Fibroblast of skin of left biceps (primary cell): ENCODE measurements at regions not wholly inside any gene's neighbourhood (a gene's known extent, or its start where the extent isn't known, plus 50 kb on each side); places are given as distances from the start of the nearest gene placed in this dataset.
"Not testable (repeated sequence)": the region's sequence is repeated elsewhere in the genome, so short reads cannot be mapped to it uniquely, and the experiment has no call there.

Experiments
- DNase-seq, 2 experiments: peaks; one replicate each; pipeline ENCODE4 v3.0.0-alpha.2; 2013; ENCODE audit warnings: low read depth in 2 of 2

DNA sequence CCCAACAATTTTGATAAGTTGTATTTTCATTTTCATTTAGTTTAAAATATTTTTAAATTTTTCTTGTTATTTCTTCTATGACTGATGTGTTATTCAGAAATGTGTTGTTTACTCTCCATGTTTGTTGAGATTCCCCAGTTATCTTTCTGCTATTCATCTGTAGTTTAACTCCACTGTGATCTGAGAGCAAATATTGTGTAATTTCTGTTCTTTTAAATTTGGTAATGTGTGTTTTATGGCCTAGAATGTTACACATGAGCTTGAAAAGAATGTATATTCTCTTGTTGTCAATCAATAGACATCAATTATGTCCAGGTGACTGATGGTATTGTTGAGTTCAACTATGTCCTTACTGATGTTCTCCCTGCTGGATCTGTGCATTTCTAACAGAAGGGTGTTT, 188.2 kb downstream of the CYP26B1 start:
- DNase-seq: no peak

DNA sequence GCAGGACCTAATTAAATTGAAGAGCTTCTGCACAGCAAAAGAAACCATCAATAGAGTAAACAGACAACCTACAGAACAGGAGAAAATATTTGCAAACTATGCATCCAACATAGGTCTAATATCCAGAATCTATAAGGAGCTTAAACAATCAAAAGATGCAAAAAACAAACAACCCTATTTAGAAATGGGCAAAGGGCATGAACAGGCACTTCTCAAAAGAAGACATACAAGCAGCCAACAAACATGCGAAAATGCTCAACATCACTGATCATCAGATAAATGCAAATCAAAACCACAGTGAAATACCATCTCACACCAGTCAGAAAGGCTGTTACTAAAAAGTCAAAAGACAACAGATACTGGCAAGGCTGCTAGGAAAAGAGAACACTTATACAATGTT, 189.2 kb downstream of the CYP26B1 start:
- not testable (repeated sequence) for DNase-seq

- no peak for DNase-seq
These were observed 195.0 kb downstream of the CYP26B1 start for GRCh38 chr2:71952572-71953188.

- DNase-seq: no peak
These were observed 195.8 kb downstream of the CYP26B1 start for GRCh38 chr2:71951718-71952404.

DNA sequence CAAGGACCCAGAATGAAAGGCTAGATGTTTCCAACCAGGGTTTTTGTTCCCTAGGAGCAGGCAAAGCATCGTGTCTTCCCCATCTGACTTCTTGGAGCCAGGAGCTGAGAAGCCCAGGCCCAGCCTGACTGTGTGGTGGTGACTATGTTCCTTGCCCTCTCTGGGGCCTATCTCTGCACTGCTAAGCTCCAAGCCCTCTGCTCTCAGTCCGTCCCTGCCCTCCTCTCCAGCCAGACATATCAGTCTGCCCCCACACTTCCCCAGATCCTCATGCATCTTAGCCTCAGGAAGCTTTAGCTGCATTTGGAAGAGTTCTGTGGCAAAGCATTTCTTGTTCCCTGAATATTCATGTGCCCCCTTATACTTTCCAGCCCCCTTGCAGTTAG, 196.6 kb downstream of the CYP26B1 start:
- no peak for DNase-seq

GRCh38 chr2:71950256-71951082, 197.2 kb downstream of the CYP26B1 start:
- DNase-seq: no peak

DNA sequence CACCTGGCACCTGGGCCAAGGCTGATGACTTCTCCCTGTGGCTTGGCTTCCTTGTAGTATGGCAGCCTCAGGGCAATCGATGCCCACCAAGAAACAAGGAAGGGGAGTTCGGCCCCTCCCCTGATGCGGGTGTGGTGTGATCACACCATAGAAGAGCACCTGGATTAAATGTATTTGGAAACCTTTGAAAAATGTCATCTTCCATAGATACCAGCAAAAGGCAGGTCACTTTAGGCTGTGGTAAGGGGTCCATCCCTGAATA, 198.2 kb downstream of the CYP26B1 start:
- no peak for DNase-seq

DNA sequence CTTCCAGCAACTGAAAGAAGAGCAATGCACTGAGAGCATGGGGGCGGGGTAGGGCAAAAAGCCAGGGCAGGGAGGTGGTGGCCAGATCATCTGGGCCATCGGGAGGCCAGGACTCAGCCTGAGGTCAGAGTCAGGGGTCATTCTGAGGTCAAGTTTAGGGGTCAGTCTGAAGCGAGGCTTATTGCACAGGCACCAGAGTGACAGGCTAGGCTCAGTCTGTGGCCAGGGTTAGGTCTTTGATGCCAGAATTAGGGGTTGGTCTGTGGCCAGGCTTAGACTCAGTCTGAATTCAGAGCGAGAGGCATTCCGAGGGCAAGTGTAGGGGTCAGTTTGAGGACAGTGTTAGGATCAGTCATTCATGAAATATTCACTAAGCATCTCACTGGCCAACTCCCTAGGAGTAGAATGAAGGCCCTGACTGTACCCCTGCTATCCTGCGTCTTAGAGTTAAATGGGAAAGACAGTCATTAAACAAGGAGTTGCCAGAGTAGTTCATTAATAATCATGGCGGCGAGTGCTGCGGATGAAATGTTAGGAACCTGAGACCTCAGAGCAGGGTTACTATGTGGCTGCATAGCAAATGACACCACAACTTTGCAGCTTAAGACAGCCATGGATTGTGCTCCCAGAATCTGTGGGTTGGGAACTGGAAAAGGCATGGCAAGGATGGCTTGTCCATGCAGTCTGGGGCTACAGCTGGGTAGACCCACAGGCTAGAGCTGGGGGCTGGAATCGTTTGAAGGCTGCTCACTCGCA, 198.7 kb downstream of the CYP26B1 start:
- no peak for DNase-seq

DNA sequence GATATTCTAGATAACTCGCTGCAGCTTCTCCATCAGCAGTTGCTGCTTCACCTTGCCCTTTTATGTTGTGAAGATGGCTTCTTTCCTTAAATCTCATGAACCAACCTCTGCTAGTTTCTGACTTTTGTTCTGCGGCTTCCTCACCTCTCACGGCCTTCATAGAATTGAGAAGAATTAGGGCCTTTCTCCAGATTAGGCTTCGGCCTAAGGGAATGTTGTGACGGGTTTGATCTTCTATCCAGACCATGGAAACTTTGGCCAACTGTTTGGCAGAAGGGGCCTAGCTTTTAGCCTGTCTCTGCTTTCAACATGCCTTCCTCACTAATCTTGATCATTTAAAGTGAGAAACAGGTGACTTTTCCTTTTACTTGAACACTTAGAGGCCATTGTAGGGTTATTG, 199.9 kb downstream of the CYP26B1 start:
- DNase-seq: no peak

- no peak for DNase-seq
These were observed 202.1 kb downstream of the CYP26B1 start for GRCh38 chr2:71945603-71945959.

DNA sequence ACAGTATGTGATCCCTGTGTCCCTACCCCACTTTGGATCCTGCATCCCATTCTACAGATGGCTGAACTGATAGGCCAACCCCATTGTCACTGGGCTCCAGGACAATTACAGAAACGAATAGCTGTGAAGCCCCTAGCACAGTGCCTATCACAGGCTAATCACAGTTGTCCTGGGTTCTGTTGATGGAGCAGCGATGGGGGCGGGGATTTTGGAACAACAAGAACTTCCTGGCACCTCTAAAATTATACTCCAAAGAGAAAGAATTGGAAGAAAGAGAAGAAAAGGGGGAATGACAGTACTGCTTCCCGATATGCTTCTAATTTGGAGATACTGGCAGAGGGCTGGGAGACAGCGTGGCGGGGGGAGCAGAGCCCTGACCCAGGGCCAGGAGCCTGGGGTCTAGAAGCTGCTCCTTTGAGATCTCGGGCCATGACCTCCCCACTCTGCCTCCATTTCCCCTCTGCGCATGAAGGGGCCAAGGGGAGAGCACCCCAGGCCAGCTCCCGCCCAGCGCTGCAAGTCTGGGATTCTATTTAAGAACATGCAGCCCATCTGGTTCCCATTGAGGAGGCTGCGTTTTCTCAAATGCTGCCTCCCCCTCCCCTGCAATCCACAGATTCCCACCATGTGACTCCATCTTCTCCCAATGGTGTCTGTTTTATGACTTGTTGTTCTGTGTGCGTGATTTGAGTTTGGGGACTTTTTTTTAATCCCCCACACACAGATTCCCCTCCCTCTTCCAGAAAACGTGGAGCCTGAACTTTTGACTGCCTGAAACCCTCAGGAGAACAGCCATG, 202.7 kb downstream of the CYP26B1 start:
- peak; percentile 57 to 63 for DNase-seq

DNA sequence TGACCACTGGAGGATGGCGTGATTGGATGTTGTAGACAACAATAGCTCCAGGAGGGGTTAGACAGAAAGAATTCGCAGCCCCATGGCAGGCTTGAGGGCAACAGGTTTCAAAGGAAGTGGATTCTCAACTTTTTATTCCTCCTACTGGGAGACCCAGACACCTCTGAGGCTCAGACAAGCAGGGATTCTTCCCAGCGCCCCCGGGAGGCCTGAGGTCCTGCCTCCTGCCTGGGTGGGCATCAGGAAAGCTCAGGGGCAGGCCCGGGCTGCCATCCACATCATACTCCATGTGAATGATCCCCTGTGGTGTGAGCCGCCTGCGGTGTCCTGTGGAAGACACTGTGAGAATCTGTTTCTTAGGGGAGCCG, 203.5 kb downstream of the CYP26B1 start:
- DNase-seq: no peak

- no peak for DNase-seq
These were observed 204.2 kb downstream of the CYP26B1 start for GRCh38 chr2:71943238-71944182.

GRCh38 chr2:71941726-71942525, 205.7 kb downstream of the CYP26B1 start:
- no peak for DNase-seq

- no peak for DNase-seq
These were observed 207.0 kb downstream of the CYP26B1 start for GRCh38 chr2:71940695-71941094.

GRCh38 chr2:71939588-71940535, 207.8 kb downstream of the CYP26B1 start:
- no peak for DNase-seq

DNA sequence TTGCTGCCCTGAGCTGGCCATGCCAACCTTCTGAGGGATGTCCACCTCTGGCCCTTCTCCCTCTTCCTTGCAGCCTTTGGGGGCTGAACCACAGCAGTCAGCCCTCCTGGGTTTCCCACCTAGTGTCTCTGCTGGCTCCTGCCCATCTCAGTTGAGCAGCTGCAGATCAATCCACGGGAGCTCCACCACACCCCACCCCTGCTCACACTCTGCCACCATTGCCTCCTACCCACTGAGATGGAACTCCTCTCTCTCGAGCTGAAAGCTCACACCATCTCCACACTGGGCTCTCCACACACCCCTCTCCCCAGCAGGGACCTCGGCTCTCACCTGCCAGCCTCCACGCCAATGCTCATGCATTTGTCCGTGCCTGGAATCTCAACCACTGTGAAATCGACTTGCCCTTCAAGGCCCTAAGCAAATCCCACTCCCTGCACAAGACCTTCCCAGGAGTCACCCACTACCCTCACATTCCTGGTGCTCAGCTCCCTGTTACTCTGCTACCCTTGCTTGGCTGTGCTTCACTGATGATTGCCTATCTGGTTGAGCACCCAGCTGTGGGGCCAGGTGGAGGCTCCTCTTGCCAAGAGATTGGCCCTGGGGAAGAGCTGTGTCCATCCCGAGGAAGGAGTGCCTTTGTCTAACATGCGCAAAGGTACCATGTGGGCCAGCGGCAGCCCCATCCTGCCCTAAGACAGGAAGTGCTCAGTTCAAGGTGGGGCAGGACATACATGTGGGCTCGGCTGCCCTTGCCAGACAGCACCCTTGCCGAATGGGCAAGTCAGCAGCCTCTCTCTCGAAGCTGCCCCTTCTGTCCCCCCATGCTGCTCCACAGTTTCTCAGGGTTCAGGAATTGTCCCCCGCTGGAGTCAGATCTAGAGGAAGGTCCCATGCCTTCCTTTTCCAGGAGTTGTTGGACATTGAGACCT, 208.7 kb downstream of the CYP26B1 start:
- DNase-seq: no peak

DNA sequence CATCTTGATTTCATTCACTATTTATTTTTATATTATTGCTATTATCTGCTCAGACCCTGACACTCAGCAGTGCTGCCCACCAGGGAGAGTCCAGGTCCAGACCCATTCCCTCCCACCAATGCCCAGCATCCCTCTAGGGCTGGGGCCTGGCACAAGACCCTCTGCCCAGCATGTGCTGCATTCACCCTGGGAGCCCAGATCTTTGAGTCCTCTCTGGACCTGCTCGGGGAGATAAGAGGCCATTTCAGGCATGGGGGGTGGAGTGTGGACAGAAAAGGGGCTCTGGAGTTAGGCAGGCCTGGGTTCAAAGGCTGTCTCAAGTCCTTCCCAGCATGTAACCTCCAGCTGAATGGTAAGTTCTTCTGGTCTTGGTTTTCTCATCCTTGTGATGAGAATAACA, 209.6 kb downstream of the CYP26B1 start:
- no peak for DNase-seq
